GM12891 (cell line): ENCODE measurements at regions not wholly inside any gene's neighbourhood (a gene's known extent, or its start where the extent isn't known, plus 50 kb on each side); places are given as distances from the start of the nearest gene placed in this dataset.

Source experiments
- POLR2A ChIP-seq: IDR thresholded peaks from 2 replicates; pipeline ENCODE4 v1.6.1; 2011; ENCODE audit warnings: low read depth, low read length, control low read depth
- POLR2AphosphoS5 ChIP-seq: IDR thresholded peaks from 2 replicates; pipeline ENCODE4 v1.6.1; 2011; ENCODE audit warnings: low read depth, low read length, control low read depth
- POU2F2 ChIP-seq: IDR thresholded peaks from 2 replicates; pipeline ENCODE4 v1.6.1; 2011; ENCODE audit warnings: low read depth, mild to moderate bottlenecking, control low read depth, low read length, moderate library complexity

- TF ChIP-seq POLR2A (no peak), POU2F2 (no peak), POLR2AphosphoS5 (no peak)
Observed at GRCh38 chr3:78421247-78421966, 1346.4 kb downstream of the ROBO1 start.
